Fibroblast of lung (primary cell): ENCODE measurements at regions not wholly inside any gene's neighbourhood (a gene's known extent, or its start where the extent isn't known, plus 50 kb on each side); places are given as distances from the start of the nearest gene placed in this dataset.
"Not testable (repeated sequence)": the region's sequence is repeated elsewhere in the genome, so short reads cannot be mapped to it uniquely, and the experiment has no call there.

ENCODE experiments used
- DNase-seq, 2 donors: peaks; one replicate each; pipeline versions ENCODE4 v3.0.0 to v3.0.0-alpha.2; 2010; ENCODE audit warnings: low read depth in 2 of 2
- H2AFZ ChIP-seq: 2 replicates; pipeline ENCODE4 v1.5.1; 2012; ENCODE audit warnings: low read length, control low read depth, inconsistent platforms
- H3K27ac ChIP-seq: 2 replicates; pipeline ENCODE4 v1.5.1; 2011; ENCODE audit warnings: low read length, control low read depth; ENCODE audit not compliant: insufficient read depth
- H3K27me3 ChIP-seq: 2 replicates; pipeline ENCODE4 v1.5.1; 2011; ENCODE audit warnings: mild to moderate bottlenecking, low read length; ENCODE audit not compliant: control insufficient read depth, insufficient read depth
- H3K36me3 ChIP-seq: 2 replicates; pipeline ENCODE4 v1.5.1; 2011; ENCODE audit warnings: low read length; ENCODE audit not compliant: control insufficient read depth, insufficient read depth
- H3K4me1 ChIP-seq: 2 replicates; pipeline ENCODE4 v1.5.1; 2011; ENCODE audit warnings: low read length; ENCODE audit not compliant: control insufficient read depth, insufficient read depth; ENCODE audit errors: extremely low read depth
- H3K4me2 ChIP-seq: 2 replicates; pipeline ENCODE4 v1.5.1; 2011; ENCODE audit warnings: low read length, control low read depth; ENCODE audit not compliant: insufficient read depth; ENCODE audit errors: extremely low read depth
- H3K4me3 ChIP-seq, 4 experiments: fragments of 200-600 bp in 1 of 4; sonication (generic) in 1 of 4; replicated peaks in 1 of 4; 2 replicates each; pipeline ENCODE4 v1.5.1; 2011 to 2016; ENCODE audit warnings: low read length in 4 of 4, low read depth in 3 of 4, mild to moderate bottlenecking in 3 of 4, control low read depth in 2 of 4, inconsistent platforms in 1 of 4, mixed read lengths in 1 of 4; ENCODE audit not compliant: insufficient read depth in 1 of 4; ENCODE audit errors: control extremely low read depth in 1 of 4
- H3K79me2 ChIP-seq: 2 replicates; pipeline ENCODE4 v1.5.1; 2012; ENCODE audit warnings: mild to moderate bottlenecking, low read length, inconsistent platforms; ENCODE audit not compliant: control insufficient read depth, insufficient read depth
- H3K9ac ChIP-seq: 2 replicates; pipeline ENCODE4 v1.5.1; 2011; ENCODE audit warnings: mild to moderate bottlenecking, low read length, control low read depth; ENCODE audit not compliant: insufficient read depth
- H3K9me3 ChIP-seq: 2 replicates; pipeline ENCODE4 v1.5.1; 2012; ENCODE audit warnings: low read depth, low read length; ENCODE audit not compliant: control insufficient read depth, insufficient read depth
- H4K20me1 ChIP-seq: 2 replicates; pipeline ENCODE4 v1.5.1; 2011; ENCODE audit warnings: low read length; ENCODE audit not compliant: control insufficient read depth, insufficient read depth; ENCODE audit errors: extremely low read depth
- CTCF ChIP-seq, 2 donors: IDR thresholded peaks in 1 of 2; conservative IDR thresholded peaks in 1 of 2; 1 replicate in 1 of 2; 2 replicates in 1 of 2; pipeline ENCODE4 v1.5.1; 2011 to 2012; ENCODE audit warnings: low read length in 2 of 2, control low read depth in 1 of 2, inconsistent platforms in 1 of 2, low read depth in 1 of 2, mild to moderate bottlenecking in 1 of 2
- EZH2 ChIP-seq: IDR thresholded peaks from 2 replicates; pipeline ENCODE4 v1.5.1; 2012; ENCODE audit warnings: low read length, control low read depth, mild to moderate bottlenecking; ENCODE audit errors: missing control alignments

GRCh38 chr6:16019462-16019861 lies 109.4 kb upstream of the MYLIP start:
- DNase-seq, result no peak
- Histone ChIP-seq H3K9ac (no peak overlapping the region), H3K4me3 (no peak overlapping the region), H3K9me3 (no peaks in the 10 kb centered on the region), H3K4me1 (no peaks in the 10 kb centered on the region), H4K20me1 (no peaks in the 10 kb centered on the region), H3K27me3 (no peaks in the 10 kb centered on the region), H2AFZ (no peak overlapping the region), H3K27ac (no peak overlapping the region), H3K36me3 (no peaks in the 10 kb centered on the region), H3K79me2 (no peaks in the 10 kb centered on the region), H3K4me2 (no peak overlapping the region)
- no peak for TF ChIP-seq CTCF (conservative IDR thresholded peaks at IDR 0.05 in 1 of 2, IDR thresholded peaks at IDR 0.05 in 1 of 2; ENCODE audit: low read depth in 1 of 2, low read length in 2 of 2)
- no peak for TF ChIP-seq EZH2

- no peak for DNase-seq
These were observed 110.3 kb upstream of the MYLIP start for GRCh38 chr6:16018626-16019025.

GRCh38 chr6:16014325-16014724 lies 114.6 kb upstream of the MYLIP start:
- not testable (repeated sequence) for H3K9me3 ChIP-seq, H3K4me2 ChIP-seq, DNase-seq, H2AFZ ChIP-seq, H3K27me3 ChIP-seq, H3K36me3 ChIP-seq, H3K9ac ChIP-seq, H3K4me1 ChIP-seq, H3K79me2 ChIP-seq, H3K27ac ChIP-seq, H3K4me3 ChIP-seq, H4K20me1 ChIP-seq

More at GRCh38 chr6:16018626-16019025, 110.3 kb upstream of the MYLIP start:
- Histone ChIP-seq H4K20me1 (no peaks in the 10 kb centered on the region), H3K27me3 (no peaks in the 10 kb centered on the region), H3K9me3 (no peaks in the 10 kb centered on the region), H3K79me2 (no peaks in the 10 kb centered on the region), H3K4me1 (no peaks in the 10 kb centered on the region), H3K9ac (no peak overlapping the region), H3K4me2 (no peak overlapping the region), H2AFZ (no peak overlapping the region), H3K27ac (no peak overlapping the region), H3K36me3 (no peaks in the 10 kb centered on the region), H3K4me3 (no peak overlapping the region)
- TF ChIP-seq EZH2 (no peak), CTCF (conservative IDR thresholded peaks at IDR 0.05 in 1 of 2, IDR thresholded peaks at IDR 0.05 in 1 of 2; ENCODE audit: low read depth in 1 of 2, low read length in 2 of 2) (no peak)
